ENCODE measurements at regions not wholly inside any gene's neighbourhood (a gene's known extent, or its start where the extent isn't known, plus 50 kb on each side); places are given as distances from the start of the nearest gene placed in this dataset.

GRCh38 chr6:134546962-134547645 is 229.2 kb upstream of the SGK1 start:
- TF ChIP-seq CTCF (IDR thresholded peaks at IDR 0.05) (no peak), EZH2 (IDR thresholded peaks at IDR 0.05) (no peak), EZH2phosphoT487 (IDR thresholded peaks at IDR 0.05) (no peak)

Measured in neural progenitor cell (in vitro differentiated cells).